GM12864 (cell line): ENCODE measurements at regions not wholly inside any gene's neighbourhood (a gene's known extent, or its start where the extent isn't known, plus 50 kb on each side); places are given as distances from the start of the nearest gene placed in this dataset.
"Not testable (repeated sequence)": the region's sequence is repeated elsewhere in the genome, so short reads cannot be mapped to it uniquely, and the experiment has no call there.

Source experiments
- DNase-seq: peaks from one replicate; pipeline ENCODE4 v3.0.0-alpha.2; 2011; ENCODE audit warnings: low read depth
- H3K4me3 ChIP-seq: 2 replicates; pipeline ENCODE4 v1.5.1; 2011; ENCODE audit warnings: mild to moderate bottlenecking, low read depth, low read length, control low read depth
- CTCF ChIP-seq: IDR thresholded peaks from 2 replicates; pipeline ENCODE4 v1.5.1; 2011; ENCODE audit warnings: low read depth, mild to moderate bottlenecking, moderate library complexity, low read length, control low read depth, inconsistent platforms; ENCODE audit errors: missing control alignments

- H3K4me3 ChIP-seq, result no peak overlapping the region
- no peak for TF ChIP-seq CTCF
- no peak for DNase-seq
Measured at GRCh38 chr6:13865141-13865540, 50.8 kb upstream of the MCUR1 start.

GRCh38 chr6:13864669-13865068 is 50.3 kb upstream of the MCUR1 start:
- H3K4me3 ChIP-seq, result not testable (repeated sequence)

More at GRCh38 chr6:13864669-13865068, 50.3 kb upstream of the MCUR1 start:
- DNase-seq, result not testable (repeated sequence)
